ENCODE measurements at regions not wholly inside any gene's neighbourhood (a gene's known extent, or its start where the extent isn't known, plus 50 kb on each side); places are given as distances from the start of the nearest gene placed in this dataset.

DNA sequence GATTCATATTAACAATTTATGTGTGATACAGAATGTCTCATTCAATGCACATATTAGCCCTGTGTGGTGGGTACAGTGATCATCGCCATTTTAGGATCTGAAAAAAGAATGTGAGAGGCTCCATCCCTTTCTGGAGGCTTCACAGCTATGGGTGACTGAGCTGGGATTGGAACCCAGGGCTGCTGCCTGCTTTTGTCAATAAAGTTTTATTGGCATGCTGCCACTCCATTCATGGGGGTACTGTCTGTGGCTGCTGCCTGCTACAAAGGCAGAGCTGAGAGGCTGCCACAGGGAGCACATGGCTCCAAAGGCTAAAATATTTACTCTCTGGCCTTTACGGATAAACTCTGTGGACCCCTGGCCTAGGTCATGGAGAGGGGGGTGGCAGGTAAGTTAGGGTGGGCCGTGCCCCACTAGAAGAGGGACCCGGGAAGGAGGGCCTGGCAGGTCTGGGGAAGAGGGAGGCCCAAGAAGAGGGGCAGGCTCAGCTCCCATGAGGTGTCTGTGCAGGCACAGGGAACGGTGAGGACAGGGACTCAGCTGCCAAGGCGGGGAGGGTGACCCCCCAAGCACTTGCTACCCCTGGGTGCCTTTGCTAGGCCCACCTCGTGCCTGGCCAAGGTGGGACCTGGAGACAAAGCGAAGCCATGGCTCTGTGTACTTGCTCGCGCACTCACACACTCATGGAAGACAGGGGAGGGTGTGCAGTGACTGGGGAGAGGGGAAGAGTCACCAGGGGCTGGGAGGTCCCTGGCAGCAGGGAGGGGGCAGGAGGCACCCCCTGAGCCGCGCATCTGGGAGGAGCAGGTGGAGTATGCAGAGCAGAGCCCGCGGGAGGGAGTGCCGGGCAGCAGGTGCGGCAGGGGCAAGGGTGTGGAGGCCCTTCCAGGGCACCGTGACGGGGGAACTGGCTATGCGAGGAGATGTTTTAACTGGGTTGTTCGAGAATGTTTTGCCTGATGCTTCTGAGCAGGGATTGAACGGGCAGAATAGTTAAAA is 335.3 kb downstream of the CTTN start:
- DNase-seq = no peak

DNA sequence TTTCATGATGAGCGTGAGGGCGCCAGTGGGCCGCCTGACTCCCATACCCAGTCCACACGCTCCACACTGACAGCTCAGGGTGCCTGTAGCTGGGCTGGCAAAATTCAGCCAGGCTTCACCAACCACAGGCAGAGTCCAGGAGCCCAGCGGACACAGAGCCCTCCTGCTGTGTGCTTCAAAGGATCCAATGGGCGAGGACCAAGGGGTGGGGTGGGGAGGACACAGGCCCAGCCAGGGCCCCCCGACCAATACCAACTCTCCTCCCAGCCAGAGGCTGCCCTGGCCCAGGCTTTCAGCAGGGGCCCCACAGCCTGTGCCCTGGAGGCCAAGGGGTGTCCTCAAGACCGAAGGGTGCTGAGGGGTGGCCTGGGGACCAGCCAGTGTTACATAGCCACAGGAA is 336.1 kb downstream of the CTTN start:
- no peak for DNase-seq

DNA sequence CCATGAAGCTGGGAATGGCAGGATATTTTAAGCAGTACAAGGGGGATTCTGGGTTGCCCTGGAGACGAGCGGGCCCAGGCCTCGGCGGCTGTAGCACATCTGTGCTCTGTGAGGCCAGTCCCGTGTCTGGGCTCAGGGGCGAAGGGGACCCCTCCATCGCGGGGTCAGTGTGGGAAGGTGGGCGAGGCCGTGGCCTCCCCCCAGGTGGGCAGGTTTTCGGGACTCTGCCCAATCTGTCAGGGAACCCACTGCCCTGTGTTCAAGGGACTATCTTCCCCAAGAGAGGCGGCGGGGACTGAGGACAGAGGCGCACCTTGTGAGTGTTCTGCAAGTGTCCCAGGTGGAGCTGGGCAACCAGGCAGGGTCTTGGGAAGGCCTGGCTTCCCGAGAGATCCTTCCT is 336.6 kb downstream of the CTTN start:
- DNase-seq = no peak

DNA sequence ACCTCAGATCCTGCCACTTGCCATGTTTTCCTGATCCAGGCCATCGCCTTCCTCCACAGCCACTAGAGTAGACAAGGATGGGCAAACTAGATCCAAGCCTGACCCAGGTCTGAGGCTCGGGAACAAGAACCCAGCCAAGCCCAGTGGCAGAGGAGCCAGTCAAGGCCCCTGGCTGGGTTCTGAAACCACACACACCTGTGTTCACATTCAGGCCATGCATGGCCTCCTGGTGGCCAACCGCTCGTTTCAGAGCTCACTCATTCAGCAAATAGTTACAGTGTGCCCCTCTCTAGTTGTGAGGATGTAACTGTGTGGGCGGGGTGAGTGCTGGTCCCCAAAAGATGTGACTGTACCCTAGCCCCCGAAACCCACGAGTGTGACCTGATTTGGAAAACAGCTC is 337.6 kb downstream of the CTTN start:
- no peak for DNase-seq

DNA sequence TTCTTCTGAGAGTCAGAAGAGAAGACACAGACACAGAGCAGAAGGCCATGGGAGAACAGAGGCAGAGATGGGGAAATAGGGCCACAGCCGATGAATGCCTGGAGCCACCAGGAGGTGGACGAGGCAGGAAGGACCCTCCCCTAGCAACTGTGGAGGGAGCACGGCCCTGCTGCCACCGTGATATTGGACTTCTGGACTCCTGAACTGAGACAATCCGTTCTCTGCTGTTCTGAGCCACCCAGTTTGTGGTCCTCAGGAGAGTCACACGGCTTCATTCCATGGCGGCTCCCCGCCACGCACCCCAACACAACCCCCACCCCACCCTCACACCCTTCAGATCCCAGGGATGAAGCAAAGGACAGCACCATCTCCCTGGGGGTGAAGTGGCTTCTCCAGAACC is 338.1 kb downstream of the CTTN start:
- no peak for DNase-seq

DNA sequence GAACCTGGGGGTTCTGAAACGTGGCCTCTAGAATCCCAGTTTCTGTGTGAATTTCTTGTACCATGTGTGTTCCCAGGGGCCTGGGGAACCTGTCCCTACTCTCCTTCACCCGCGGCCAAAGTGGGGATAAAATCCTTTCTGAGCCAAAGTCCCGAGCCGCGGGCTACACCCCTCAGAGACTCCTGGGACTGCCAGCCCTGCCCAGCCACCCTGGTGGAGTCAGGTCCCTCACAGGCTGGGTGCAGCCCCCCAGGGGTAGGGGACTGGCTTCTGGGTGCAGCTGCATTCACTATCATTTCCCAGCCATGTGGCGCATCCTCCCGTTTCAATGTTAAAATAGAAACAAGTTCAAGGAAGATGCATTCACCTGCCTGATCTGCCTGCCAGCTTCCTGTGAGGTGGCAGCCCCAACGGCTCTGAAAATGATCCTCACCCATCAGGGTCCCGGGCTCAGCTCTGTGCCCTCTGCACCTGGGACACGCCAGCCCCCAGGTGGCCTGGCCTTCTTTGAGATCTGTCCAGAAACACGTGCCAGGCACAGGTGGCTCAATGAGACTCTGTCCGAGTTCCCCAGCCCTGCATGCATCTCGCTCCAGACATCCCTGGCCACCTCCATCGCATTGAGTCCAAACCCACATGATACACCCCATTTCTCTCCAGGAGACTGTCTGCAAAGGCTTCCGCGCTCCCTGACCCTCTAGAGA is 338.8 kb downstream of the CTTN start:
- no peak for DNase-seq

DNA sequence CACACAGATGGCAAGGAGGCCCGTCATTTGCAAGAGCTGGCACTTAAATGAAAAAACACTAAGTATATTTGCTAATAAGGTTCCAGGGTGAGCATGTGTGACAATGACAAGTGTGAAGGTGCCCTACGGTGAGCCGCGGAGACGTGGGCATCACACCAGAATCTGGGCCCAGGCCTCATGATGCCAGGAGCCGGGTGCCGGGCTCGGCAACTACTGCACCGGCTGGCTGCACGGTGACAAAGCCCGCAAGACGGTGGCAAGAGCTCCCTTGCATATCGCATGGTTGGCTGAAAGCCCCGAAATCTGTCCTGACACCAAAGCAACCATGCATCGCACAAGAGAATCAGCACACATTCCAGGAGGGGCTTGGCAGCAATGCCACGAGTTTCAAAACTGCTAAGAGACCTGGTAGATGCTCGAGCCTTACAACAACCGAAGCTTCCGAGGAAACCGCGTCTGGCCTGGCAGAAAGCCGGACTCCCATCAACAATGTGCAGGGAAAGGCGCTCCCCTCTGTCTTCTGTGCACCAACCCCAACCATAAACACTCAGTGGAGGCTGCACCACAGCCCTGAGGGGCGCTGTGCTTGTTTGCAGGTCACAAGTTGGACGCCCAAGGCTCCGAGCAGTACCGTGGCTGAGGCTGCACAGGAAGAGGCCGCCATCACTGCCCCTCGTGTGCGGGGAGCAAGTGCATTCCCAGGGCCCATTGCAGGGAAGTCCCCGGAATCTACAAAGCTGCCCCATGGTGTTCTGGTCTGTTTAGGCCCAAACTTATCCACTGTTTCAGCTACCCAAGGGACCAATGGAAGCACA is 339.7 kb downstream of the CTTN start:
- no peak for DNase-seq

DNA sequence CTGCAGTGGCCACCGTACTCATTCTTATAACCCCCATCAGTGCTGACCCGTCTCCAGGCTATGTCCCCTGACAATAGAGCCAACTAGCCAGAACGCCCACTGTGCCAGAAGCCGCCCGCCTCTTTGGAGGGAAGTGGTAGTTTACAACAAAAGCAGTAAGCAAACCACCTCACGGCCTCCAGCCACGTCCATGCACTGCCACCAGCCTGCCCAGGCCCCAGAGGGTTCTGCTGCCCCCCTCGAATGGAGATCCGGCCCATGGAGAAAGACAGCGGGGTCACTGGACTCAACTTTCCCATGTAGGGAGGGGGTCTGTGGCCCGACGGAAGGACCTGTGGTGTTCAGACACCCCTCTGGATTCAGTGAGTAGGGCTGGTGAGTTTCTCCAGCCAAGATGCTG is 340.3 kb downstream of the CTTN start:
- no peak for DNase-seq

DNA sequence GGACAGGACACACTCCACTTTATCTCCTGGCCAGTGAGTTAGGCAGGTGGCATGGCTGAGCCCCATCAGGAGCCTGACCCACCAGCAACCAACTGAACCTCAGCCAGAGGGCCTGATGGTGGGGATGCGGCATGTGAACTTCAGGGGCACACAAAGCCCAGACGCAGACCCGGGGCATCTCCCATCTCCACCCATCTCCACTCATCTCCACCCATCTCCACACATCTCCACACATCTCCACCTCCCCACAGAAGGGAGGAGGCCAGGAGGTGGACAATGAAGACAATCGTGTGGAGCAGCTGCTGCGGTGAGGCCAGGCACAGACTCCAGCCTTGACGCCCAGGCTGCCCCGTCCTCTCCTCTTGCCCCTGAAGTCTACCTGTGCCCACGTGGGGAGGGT is 340.8 kb downstream of the CTTN start:
- DNase-seq = no peak

DNA sequence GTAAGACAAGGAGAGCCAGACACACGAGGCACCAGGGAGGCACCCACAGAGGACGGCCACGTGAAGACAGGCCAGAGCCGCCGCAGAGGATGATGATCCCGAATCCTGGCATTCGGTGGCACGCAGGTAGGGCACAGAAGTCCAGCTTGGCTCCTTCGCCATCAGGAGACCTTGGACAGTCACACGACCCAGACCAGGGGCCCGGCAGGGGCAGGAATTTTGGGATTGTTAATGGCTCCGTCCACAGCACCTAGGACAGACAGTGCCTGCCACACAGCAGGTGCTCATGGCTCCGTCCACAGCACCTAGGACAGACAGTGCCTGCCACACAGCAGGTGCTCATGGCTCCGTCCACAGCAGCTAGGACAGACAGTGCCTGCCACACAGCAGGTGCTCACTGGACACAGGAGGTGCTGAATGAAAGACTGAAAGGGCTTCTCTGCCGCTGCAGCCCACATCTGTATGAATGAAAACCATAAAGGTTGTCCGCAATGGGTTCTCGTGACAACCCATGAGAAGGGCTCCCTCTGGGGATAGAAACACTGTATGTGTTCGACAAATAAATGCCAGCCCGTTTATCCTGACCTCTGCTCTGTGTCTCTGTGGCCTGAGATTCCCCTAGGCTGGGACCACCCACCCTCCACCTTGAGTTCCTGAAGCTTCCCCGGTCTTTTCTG is 341.6 kb downstream of the CTTN start:
- DNase-seq = no peak

DNA sequence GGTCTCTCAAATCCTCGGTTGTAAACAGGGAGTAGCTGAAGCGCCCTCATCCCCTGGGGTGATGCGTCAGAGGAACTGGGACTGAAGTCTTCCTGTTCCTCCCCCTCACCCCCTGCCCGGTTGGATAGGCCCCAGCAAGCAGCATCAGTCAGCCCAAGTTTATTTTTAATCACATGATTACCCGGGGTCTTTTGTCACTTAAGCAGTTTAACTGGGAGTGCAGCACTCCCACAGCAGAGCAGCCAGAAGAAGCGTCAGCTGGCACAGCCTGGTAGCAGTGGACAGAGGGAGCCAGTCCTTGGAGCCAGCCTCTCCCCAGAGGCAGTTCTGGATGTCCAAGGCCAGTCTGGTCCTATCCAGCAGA is 342.1 kb downstream of the CTTN start:
- DNase-seq = no peak

DNA sequence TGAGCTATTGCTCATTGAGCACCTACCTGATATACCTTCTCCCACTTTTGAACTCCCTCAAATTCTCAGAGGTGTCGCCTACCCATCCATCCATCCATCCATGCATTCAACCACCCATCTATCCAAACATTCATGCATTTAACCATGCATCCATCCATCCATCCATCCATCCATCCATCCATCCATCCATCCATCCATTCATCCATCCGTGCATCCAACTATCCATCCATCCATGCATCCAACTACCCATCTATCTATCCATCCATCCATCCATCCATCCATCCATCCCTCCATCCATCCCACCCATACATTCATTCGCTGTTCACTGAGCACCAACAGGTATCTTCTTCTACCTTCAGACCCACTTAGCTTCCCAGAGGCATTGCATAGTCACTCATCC is 342.8 kb downstream of the CTTN start:
- DNase-seq = no peak

DNA sequence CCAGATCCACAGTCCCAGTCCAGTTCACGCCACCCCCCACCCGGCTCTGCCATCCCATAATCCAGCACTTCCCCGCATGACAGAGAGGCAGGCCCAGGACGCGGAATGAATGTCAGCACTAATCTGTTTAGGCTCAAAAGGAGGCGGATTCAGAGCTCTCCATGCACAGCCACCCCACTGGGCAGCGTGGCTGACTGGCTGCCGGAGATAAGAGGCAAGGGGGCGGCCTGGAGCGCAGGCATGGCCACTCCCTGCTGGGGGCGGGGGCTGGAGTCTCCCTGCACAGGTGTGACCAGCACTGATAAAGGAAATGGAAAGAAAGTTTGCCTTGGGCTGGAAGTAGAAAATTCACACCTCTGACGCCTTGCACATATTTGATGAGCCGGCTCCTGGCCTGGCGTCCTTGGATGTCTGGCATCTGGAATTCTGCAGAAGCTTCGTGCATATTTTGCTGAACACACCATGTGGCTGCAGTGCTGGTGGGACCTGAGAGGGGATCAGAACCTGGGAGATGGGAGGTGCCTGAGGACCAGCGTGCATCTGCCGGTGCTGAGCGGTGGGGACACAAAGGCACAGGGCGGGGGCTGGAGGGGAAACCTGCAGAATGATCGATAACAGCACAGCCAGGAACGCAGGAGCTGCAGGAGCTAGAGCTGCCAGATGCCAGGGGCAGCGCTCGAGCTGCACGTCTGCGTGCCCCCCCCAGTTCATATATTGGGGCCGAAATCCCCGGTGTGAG is 344.4 kb downstream of the CTTN start:
- DNase-seq = no peak

DNA sequence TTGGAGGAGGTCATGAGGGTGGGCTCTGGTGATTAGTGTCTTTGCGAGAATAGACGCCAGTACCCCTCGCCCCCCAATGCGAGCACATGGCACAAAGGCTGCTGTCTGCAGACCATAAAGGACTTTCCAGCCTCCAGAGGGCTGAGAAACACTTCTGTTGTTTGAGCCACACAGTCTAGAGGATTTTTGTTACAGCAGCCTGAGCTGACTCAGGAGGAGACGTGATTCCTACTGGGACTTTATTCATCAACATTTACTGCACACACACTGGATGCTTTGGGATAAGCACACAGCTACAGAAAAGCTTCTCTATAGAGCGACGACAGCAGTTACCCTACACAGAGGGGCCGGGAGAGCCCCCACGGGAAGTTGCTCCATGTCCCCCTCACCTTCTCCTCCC is 345.0 kb downstream of the CTTN start:
- no peak for DNase-seq

DNA sequence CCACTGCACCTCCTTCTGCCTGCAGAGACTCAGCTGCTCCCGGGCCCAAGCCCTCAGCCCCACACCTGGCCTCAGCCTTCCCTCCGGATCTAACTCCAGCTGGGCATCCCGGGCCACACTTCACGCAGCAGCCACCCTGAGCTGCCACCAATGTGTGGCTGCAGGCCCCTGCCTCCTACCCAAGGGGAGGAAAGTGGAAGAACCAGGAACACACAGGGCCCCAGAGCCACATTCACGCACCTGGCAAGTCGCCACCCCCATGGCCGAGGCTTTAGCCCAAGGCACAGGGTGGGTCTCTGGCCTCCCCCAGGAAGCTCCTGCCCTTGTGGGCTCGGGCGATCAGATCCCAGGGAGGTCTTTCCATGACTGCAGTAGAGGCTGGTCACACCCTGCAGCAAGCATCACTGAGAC is 345.6 kb downstream of the CTTN start:
- no peak for DNase-seq

DNA sequence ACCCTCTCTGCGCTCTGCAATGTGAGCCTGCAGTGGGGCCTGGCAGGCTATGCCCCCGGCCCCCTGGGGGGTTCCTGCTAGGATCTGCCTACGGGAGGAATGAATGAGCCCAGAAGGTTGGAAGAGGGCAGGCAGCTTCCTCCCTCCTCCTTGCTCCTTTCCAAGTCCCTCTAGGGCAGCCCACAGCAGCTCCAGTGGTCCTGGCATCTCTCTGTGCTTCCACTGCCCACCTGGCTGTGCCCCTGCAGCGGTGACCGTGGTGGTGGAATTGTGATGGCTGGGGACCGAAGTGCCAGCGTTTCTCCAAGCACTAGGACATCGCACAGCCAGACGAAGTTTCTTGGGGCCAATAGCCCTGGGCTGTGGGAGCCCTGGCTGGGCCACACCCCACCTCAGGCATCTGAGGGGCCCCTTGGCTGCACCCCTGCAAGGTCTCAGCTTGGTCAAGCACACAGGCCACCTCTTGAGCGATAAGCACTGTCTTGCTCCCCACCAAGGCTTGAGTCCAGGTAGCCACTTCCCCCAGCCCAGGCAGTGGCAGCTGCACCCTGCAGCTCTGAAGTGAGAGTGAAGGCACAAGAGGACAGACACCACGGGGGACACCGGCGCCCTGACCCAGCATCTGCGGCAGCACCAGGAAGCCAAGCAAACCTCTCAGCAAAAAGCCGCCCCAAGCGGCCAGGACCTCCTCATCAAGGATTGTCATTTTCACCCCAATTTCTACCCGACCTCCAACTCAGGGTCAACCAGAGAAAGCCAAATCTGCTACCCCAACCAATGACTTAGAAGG is 346.3 kb downstream of the CTTN start:
- DNase-seq = no peak

DNA sequence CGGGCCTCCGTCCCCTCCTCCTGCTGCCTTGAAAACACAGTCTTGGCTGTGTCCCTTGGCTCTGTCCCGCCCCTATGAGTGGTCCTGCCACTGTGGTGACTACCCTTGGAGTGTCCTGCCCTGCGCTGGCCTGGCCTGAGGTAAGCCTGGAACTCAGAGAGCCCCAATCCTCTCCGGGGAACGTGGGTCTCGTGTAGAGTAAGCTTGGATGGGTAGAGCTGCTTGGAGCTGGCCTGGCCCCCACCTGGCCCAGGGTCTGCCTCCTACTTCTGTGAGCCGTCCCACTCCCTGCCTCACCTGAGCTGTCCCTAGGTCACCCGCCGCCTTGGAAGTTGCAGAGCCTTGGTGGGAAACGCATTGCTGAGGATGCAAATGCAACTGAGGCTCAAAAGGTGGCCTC is 347.1 kb downstream of the CTTN start:
- no peak for DNase-seq

DNA sequence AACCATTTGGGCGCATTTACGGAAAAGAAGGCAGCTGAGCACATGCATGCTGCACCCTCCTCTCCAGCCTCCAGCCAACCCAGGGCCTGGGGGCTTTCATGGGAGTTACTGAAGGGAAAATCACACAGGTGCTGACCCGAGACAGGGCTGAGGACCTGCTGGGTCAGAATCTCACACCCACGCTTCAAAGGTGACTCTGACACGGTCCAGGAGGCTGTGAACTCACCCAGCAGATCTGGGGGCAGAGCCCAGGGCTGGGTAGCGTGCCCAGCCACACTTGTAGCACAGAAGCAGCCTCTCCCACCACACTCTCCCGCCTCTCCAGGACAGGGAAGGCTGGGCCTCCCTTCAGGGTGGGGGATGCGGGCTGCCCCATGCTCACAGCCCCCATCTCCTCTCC is 347.6 kb downstream of the CTTN start:
- no peak for DNase-seq

DNA sequence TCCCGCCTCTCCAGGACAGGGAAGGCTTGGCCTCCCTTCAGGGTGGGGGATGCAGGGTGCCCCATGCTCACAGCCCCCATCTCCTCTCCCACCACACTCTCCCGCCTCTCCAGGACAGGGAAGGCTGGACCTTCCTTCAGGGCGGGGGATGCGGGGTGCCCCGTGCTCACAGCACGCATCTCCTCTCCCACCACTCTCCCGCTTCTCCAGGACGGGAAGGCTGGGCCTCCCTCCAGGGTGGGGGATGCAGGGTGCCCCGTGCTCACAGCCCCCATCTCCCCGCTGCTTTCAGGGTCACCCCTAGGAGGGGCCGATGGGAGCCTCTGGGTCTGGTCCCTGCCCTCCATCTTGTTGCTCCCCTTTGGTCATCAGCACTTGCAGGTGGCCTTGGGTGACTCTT is 348.0 kb downstream of the CTTN start:
- DNase-seq = no peak

DNA sequence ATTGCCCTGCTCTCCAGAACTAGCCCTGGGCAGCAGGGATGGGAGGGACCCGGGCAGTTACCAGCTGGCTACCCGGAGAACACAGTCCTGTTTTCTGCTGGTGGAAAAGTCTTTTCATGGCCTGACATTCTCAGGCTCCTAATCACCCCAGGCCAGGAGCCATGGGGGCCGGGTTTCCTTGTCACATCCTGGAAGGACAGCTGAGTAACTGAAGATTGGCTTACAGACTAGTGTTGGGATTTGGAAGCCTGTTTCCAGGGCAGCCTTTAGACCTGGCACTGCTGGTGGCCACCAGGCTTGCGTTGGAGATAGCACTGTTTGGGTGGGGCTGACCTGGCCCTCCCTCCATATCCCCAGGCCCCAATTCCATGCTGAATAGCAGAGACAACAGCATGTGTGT is 349.0 kb downstream of the CTTN start:
- DNase-seq = no peak

DNA sequence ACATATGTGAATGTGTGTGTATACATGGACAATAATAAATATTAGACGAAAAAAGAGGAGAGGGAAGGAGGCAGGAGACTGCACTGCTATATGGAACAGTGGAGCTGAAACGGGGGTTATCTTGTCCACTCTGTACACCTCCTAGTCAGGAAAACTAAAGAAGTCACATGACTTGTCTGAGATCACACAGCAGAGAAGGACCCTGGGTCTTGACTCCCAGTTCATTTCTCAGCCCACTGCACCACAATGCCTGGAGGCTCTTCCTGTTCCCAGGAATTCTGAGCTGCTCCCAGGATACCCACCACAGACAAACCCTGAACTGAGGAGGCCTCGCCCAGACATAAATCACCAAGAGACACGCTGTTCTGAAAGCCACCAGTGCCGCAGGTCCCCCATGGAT is 349.6 kb downstream of the CTTN start:
- DNase-seq = no peak
